HEK293T (cell line): ENCODE measurements at regions not wholly inside any gene's neighbourhood (a gene's known extent, or its start where the extent isn't known, plus 50 kb on each side); places are given as distances from the start of the nearest gene placed in this dataset.
"Not testable (repeated sequence)": the region's sequence is repeated elsewhere in the genome, so short reads cannot be mapped to it uniquely, and the experiment has no call there.

Source experiments
- CTCF ChIA-PET: fragments of 350-600 bp; formaldehyde crosslinking; extraction: SDS; loops from one replicate; lab custom pipeline; 2021; ENCODE audit warnings: antibody characterized with exemption, inconsistent platforms; lab: Yijun Ruan, JAX
- POLR2A ChIA-PET: fragments of 350-600 bp; formaldehyde crosslinking; extraction: SDS; loops from one replicate; lab custom pipeline; 2020; ENCODE audit warnings: antibody characterized with exemption, inconsistent platforms; lab: Yijun Ruan, JAX
- DNase-seq: peaks from one replicate; pipeline ENCODE4 v3.0.0; 2012; ENCODE audit warnings: mixed read lengths; ENCODE audit errors: extremely low spot score
- ARNT ChIP-seq: fragments of 450-650 bp; IDR thresholded peaks from 2 replicates; pipeline ENCODE4 v1.6.1; 2017; ENCODE audit warnings: mild to moderate bottlenecking
- BHLHE40 ChIP-seq: fragments of 450-650 bp; IDR thresholded peaks from 2 replicates; pipeline ENCODE4 v1.6.1; 2016; ENCODE audit warnings: mild to moderate bottlenecking, moderate library complexity, borderline replicate concordance
- CTBP1 ChIP-seq: fragments of 450-650 bp; IDR thresholded peaks from 2 replicates; pipeline ENCODE4 v1.6.1; 2016; ENCODE audit warnings: borderline replicate concordance
- ELF4 ChIP-seq: fragments of 450-650 bp; IDR thresholded peaks from 2 replicates; pipeline ENCODE4 v1.6.1; 2017; ENCODE audit warnings: antibody characterized with exemption
- FOXA1 ChIP-seq: fragments of 450-650 bp; IDR thresholded peaks from 2 replicates; pipeline ENCODE4 v1.6.1; 2016; ENCODE audit warnings: mild to moderate bottlenecking
- FOXK2 ChIP-seq: fragments of 450-650 bp; IDR thresholded peaks from 2 replicates; pipeline ENCODE4 v1.6.1; 2016; ENCODE audit warnings: mild to moderate bottlenecking
- FOXM1 ChIP-seq: fragments of 450-650 bp; IDR thresholded peaks from 2 replicates; pipeline ENCODE4 v1.6.1; 2017; ENCODE audit warnings: mild to moderate bottlenecking, borderline replicate concordance
- HDGF ChIP-seq: fragments of 450-650 bp; IDR thresholded peaks from 2 replicates; pipeline ENCODE4 v1.6.1; 2017; ENCODE audit warnings: antibody characterized with exemption, borderline replicate concordance
- L3MBTL2 ChIP-seq: fragments of 450-650 bp; conservative IDR thresholded peaks from 2 replicates; pipeline ENCODE4 v1.6.1; 2016; ENCODE audit warnings: mild to moderate bottlenecking
- LEF1 ChIP-seq: fragments of 450-650 bp; IDR thresholded peaks from 2 replicates; pipeline ENCODE4 v1.6.1; 2017; ENCODE audit warnings: mild to moderate bottlenecking, borderline replicate concordance
- NFRKB ChIP-seq: fragments of 450-650 bp; IDR thresholded peaks from 2 replicates; pipeline ENCODE4 v1.6.1; 2016; ENCODE audit warnings: mild to moderate bottlenecking, moderate library complexity
- SP1 ChIP-seq: fragments of 450-650 bp; IDR thresholded peaks from 2 replicates; pipeline ENCODE4 v1.6.1; 2017
- SUZ12 ChIP-seq: fragments of 450-650 bp; IDR thresholded peaks from 2 replicates; pipeline ENCODE4 v1.6.1; 2016; ENCODE audit warnings: mild to moderate bottlenecking
- TARDBP ChIP-seq: fragments of 450-650 bp; IDR thresholded peaks from 2 replicates; pipeline ENCODE4 v1.6.1; 2016
- ZNF384 ChIP-seq: fragments of 450-650 bp; IDR thresholded peaks from 2 replicates; pipeline ENCODE4 v1.6.1; 2016
- TF ChIP-seq, protein P1 (sequence below): fragments of 450-650 bp; IDR thresholded peaks from 2 replicates; pipeline ENCODE4 v1.6.1; 2016

DNA sequence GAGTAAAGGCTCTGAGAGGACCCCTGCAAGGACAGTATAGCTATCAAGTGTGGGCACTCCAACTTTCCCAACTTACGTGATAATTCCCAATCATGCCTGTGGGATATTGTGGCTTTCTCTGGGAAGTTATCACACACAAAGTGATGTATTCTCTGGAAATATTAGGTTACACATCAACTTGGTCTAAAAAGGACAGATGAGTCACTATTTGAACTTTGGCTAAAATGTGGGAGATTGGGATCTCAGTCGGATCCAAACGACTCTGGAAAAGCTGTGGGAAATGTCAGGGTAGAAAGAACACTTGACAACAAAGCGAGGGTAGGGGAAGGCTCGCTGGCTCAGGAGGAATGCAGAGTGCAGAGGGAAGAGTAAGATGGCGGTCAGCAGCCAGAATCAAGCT, 1048.9 kb downstream of the BCL11B start:
- POLR2A ChIA-PET: no interaction called here
- no peak for DNase-seq
- TF ChIP-seq NFRKB: no peak
- no peak for TF ChIP-seq L3MBTL2
- no peak for TF ChIP-seq FOXA1
- TF ChIP-seq LEF1: no peak
- no peak for TF ChIP-seq TARDBP
- TF ChIP-seq, protein P1, sequence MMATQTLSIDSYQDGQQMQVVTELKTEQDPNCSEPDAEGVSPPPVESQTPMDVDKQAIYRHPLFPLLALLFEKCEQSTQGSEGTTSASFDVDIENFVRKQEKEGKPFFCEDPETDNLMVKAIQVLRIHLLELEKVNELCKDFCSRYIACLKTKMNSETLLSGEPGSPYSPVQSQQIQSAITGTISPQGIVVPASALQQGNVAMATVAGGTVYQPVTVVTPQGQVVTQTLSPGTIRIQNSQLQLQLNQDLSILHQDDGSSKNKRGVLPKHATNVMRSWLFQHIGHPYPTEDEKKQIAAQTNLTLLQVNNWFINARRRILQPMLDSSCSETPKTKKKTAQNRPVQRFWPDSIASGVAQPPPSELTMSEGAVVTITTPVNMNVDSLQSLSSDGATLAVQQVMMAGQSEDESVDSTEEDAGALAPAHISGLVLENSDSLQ: no peak
- no peak for TF ChIP-seq HDGF
- TF ChIP-seq SP1: no peak
- no peak for TF ChIP-seq ARNT
- no peak for TF ChIP-seq BHLHE40
- TF ChIP-seq FOXK2: no peak
- CTCF ChIA-PET: no interaction called here

- CTCF ChIA-PET, POLR2A ChIA-PET, DNase-seq: not testable (repeated sequence)
These were observed 1048.3 kb downstream of the BCL11B start for GRCh38 chr14:98223710-98224109.

GRCh38 chr14:98226411-98226810, 1045.6 kb downstream of the BCL11B start:
- no peak for DNase-seq
- no peak for TF ChIP-seq HDGF
- TF ChIP-seq ELF4: no peak
- no peak for TF ChIP-seq SUZ12
- TF ChIP-seq TARDBP: no peak
- TF ChIP-seq FOXA1: no peak
- no peak for TF ChIP-seq LEF1
- TF ChIP-seq BHLHE40: no peak
- no peak for TF ChIP-seq ARNT
- no peak for TF ChIP-seq NFRKB
- TF ChIP-seq, protein P1: no peak
- no peak for TF ChIP-seq FOXM1
- ChIA-PET POLR2A (no interaction called here), CTCF (no interaction called here)

DNA sequence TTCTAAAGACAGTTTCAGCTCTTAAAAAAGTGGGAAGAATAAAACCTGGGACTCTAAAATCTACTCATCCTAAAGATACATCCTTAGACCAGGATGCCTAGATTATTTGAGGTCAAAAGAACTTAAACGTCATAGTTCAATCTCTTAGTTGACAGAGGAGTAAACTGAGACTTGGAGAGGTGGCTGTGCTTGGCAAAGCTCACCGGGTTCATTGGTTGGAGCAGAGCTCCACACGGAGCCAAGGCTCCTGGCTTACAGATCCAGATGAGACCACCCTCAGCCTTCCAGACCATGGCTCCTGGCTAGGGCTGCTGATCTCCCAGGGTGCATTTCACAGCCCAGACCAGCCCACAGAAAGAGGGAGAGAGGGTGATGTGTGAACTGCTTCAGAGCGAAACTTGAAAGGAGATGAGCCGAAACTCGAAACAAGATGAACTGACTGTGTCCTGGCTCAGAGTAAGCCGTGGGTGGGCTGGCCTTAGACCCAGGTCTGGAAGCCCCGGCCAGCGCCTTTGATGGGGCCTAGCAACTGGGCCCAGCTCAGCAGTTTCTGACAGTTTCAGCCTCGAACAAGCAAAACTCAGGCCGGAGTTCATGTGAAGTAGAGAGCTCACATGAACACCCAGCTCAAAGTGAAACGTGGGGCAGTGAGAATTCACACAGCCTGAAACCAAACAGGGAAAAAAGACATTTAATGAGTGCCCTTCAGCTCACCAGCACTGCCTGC, 1044.8 kb downstream of the BCL11B start:
- CTCF ChIA-PET: no interaction called here
- DNase-seq: no peak
- TF ChIP-seq NFRKB: no peak
- TF ChIP-seq BHLHE40: no peak
- no peak for TF ChIP-seq CTBP1
- no peak for TF ChIP-seq FOXK2
- TF ChIP-seq L3MBTL2: no peak
- TF ChIP-seq SUZ12: no peak
- TF ChIP-seq HDGF: no peak
- TF ChIP-seq FOXA1: no peak
- TF ChIP-seq, protein P1: no peak
- TF ChIP-seq LEF1: no peak
- TF ChIP-seq TARDBP: no peak
- no peak for TF ChIP-seq ZNF384
- TF ChIP-seq ELF4: no peak
- no peak for TF ChIP-seq FOXM1
- no peak for TF ChIP-seq SP1
- no peak for TF ChIP-seq ARNT
- POLR2A ChIA-PET: no interaction called here

GRCh38 chr14:98227727-98228111, 1044.3 kb downstream of the BCL11B start:
- TF ChIP-seq BHLHE40: no peak
- no peak for TF ChIP-seq CTBP1
- no peak for TF ChIP-seq ZNF384
- TF ChIP-seq HDGF: no peak
- TF ChIP-seq NFRKB: no peak
- TF ChIP-seq, protein P1: no peak
- TF ChIP-seq TARDBP: no peak
- TF ChIP-seq FOXM1: no peak
- POLR2A ChIA-PET: no interaction called here
- CTCF ChIA-PET: no interaction called here
- DNase-seq: no peak

DNA sequence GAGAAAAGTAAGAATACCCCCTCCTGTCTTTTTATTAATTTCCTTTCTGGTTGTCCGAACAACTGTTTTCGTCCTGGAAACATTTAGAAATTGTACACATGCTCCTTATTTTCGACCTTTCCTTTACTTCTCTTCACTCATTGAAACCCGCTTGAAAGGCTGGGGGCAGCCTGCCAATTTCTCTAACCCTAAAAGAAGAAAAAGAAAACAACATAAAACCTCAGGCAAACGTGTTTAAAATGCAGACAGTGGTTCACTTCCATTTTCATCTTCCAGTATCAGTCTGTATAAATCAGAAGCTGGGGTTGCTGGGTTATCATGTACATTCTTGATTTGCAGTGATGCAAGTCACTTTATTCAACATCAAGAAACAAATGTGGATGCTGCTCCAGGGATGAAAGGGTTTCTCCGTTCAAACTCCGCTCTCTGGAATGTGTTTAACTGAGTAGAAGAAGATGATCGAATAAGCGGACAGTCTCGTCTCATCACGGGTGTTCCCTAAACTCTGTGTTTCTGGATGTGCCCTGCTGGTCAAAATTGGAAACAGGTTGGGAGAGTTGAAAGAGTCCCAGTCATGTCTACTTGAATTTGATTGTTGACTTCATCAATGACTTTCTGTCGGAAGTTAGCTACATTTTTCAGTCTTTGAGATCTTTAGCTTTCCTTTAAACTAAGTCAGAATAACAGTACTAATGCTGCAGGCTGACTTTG, 1042.2 kb downstream of the BCL11B start:
- ChIA-PET CTCF (no interaction called here), POLR2A (no interaction called here)
- DNase-seq: no peak
- TF ChIP-seq FOXA1 (no peak), HDGF (no peak), FOXK2 (no peak), ZNF384 (no peak), SP1 (no peak), SUZ12 (no peak), CTBP1 (no peak), L3MBTL2 (no peak), LEF1 (no peak), FOXM1 (no peak), BHLHE40 (no peak), ARNT (no peak), TARDBP (no peak), ELF4 (no peak)
- TF ChIP-seq, protein P1: no peak
